ENCODE measurements at regions not wholly inside any gene's neighbourhood (a gene's known extent, or its start where the extent isn't known, plus 50 kb on each side); places are given as distances from the start of the nearest gene placed in this dataset.

DNA sequence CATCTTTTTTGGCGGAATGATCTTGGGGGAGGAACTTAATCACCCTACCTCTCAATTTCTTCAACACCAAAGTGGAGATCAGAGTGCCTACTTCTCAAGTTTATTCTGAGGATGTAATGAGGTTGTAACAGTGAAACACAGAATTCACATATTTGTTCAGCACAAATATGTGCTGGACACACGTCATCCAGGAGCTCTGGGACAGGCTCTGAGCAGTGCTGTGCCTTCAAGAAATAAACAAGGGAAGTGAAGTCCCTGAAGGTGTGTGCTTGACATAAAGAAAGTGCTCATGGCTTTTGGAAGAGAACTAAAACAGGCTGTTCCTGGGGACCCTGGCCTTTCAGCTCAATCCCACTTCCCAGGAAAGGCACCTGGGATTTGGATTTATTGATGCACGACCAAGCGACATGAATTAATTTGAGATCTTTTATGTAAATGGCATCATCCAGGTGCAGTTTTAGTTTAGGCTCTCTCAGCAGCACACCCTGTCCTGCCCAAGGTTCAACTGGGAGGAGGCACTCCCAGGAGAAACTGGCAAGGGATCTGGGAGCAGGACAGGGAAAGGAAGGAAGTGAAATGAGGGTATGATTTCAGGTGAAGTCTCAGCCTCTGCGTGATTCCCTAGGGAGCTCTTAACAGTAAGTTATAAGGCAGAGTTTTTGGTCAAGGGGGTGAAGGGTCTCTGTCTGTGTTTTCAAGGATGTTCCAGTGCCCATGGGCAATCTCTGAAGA is 211.0 kb downstream of the FOXA2 start:
- TF ChIP-seq, protein P1, sequence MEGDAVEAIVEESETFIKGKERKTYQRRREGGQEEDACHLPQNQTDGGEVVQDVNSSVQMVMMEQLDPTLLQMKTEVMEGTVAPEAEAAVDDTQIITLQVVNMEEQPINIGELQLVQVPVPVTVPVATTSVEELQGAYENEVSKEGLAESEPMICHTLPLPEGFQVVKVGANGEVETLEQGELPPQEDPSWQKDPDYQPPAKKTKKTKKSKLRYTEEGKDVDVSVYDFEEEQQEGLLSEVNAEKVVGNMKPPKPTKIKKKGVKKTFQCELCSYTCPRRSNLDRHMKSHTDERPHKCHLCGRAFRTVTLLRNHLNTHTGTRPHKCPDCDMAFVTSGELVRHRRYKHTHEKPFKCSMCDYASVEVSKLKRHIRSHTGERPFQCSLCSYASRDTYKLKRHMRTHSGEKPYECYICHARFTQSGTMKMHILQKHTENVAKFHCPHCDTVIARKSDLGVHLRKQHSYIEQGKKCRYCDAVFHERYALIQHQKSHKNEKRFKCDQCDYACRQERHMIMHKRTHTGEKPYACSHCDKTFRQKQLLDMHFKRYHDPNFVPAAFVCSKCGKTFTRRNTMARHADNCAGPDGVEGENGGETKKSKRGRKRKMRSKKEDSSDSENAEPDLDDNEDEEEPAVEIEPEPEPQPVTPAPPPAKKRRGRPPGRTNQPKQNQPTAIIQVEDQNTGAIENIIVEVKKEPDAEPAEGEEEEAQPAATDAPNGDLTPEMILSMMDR (IDR thresholded peaks at IDR 0.05), result no peak
- Mint-ChIP-seq H3K4me3 (ENCODE audit: unreplicated experiment) (no peak overlapping the region), H3K36me3 (ENCODE audit: low read depth) (no peaks in the 10 kb centered on the region), H3K27ac (ENCODE audit: unreplicated experiment) (no peak overlapping the region), H3K4me1 (ENCODE audit: low read depth) (peaks cover 7% of the 10 kb centered on the region), H3K27me3 (ENCODE audit: low read depth) (peaks cover 6% of the 10 kb centered on the region), H3K9me3 (ENCODE audit: low read depth) (no peaks in the 10 kb centered on the region)
- no peak for DNase-seq (ENCODE audit: low spot score)

DNA sequence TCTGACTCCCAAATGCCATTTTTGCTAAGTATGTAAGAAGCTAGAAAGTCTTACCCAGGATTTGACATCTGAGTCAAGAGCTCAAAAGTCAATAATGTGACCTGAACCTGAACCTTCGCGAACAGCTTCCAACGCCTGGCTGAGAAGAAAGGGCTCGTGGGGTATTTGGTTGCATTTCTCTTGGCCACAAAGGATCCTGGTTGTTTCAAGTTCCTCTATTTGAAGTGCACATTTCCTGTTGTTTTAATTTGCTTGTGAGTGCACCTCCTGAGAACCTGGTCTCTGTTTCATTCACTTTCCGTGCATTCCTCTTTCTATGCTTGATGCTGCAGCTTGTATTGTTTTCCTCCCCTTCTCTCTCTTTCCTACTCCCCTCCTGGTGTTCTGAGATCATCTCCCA is 212.5 kb downstream of the FOXA2 start:
- Mint-ChIP-seq H3K27me3 (ENCODE audit: low read depth) (peaks cover 9% of the 10 kb centered on the region), H3K4me1 (ENCODE audit: low read depth) (peaks cover 7% of the 10 kb centered on the region), H3K36me3 (ENCODE audit: low read depth) (no peaks in the 10 kb centered on the region), H3K27ac (ENCODE audit: unreplicated experiment) (no peak overlapping the region), H3K9me3 (ENCODE audit: low read depth) (no peaks in the 10 kb centered on the region), H3K4me3 (ENCODE audit: unreplicated experiment) (no peak overlapping the region)
- DNase-seq (ENCODE audit: low spot score), result no peak
- TF ChIP-seq, protein P1 (IDR thresholded peaks at IDR 0.05), result no peak

GRCh38 chr20:22370137-22370536 is 214.2 kb downstream of the FOXA2 start:
- peaks cover 9% of the 10 kb centered on the region for H3K27me3 Mint-ChIP-seq (ENCODE audit: low read depth)
- no peak overlapping the region for H3K27ac Mint-ChIP-seq (ENCODE audit: unreplicated experiment)
- TF ChIP-seq, protein P1 (IDR thresholded peaks at IDR 0.05), result no peak
- H3K4me3 Mint-ChIP-seq (ENCODE audit: unreplicated experiment), result no peak overlapping the region
- DNase-seq (ENCODE audit: low spot score), result no peak
- no peaks in the 10 kb centered on the region for H3K9me3 Mint-ChIP-seq (ENCODE audit: low read depth)
- peaks cover 4% of the 10 kb centered on the region for H3K4me1 Mint-ChIP-seq (ENCODE audit: low read depth)
- no peaks in the 10 kb centered on the region for H3K36me3 Mint-ChIP-seq (ENCODE audit: low read depth)

GRCh38 chr20:22369100-22369499 is 215.3 kb downstream of the FOXA2 start:
- Mint-ChIP-seq H3K4me3 (ENCODE audit: unreplicated experiment) (no peak overlapping the region), H3K36me3 (ENCODE audit: low read depth) (no peaks in the 10 kb centered on the region), H3K4me1 (ENCODE audit: low read depth) (no peaks in the 10 kb centered on the region), H3K27ac (ENCODE audit: unreplicated experiment) (no peak overlapping the region), H3K27me3 (ENCODE audit: low read depth) (peaks cover 9% of the 10 kb centered on the region), H3K9me3 (ENCODE audit: low read depth) (no peaks in the 10 kb centered on the region)
- TF ChIP-seq, protein P1 (IDR thresholded peaks at IDR 0.05), result no peak
- no peak for DNase-seq (ENCODE audit: low spot score)

GRCh38 chr20:22368235-22368634 is 216.1 kb downstream of the FOXA2 start:
- no peak for DNase-seq (ENCODE audit: low spot score)
- Mint-ChIP-seq H3K27me3 (ENCODE audit: low read depth) (peaks cover 9% of the 10 kb centered on the region), H3K9me3 (ENCODE audit: low read depth) (peaks cover 4% of the 10 kb centered on the region)

More at GRCh38 chr20:22368235-22368634, 216.1 kb downstream of the FOXA2 start:
- Mint-ChIP-seq H3K4me1 (ENCODE audit: low read depth) (no peaks in the 10 kb centered on the region), H3K36me3 (ENCODE audit: low read depth) (no peaks in the 10 kb centered on the region), H3K4me3 (ENCODE audit: unreplicated experiment) (no peak overlapping the region), H3K27ac (ENCODE audit: unreplicated experiment) (no peak overlapping the region)
- TF ChIP-seq, protein P1 (IDR thresholded peaks at IDR 0.05), result no peak
